ENCODE measurements at regions not wholly inside any gene's neighbourhood (a gene's known extent, or its start where the extent isn't known, plus 50 kb on each side); places are given as distances from the start of the nearest gene placed in this dataset.

GRCh38 chr1:172966844-172967540 is 83.7 kb downstream of the TNFSF18 start:
- no peak for FAIRE-seq
- no peak for DNase-seq (ENCODE audit: extremely low spot score, insufficient read length, low read depth)

- DNase-seq (ENCODE audit: extremely low spot score, insufficient read length, low read depth) (no peak), FAIRE-seq (no peak)
Observed at GRCh38 chr1:172967936-172968335, 82.8 kb downstream of the TNFSF18 start.

- DNase-seq (ENCODE audit: extremely low spot score, insufficient read length, low read depth) (no peak), FAIRE-seq (no peak)
Observed at GRCh38 chr1:172969611-172970010, 81.1 kb downstream of the TNFSF18 start.

- DNase-seq (ENCODE audit: extremely low spot score, insufficient read length, low read depth) (no peak), FAIRE-seq (no peak)
Observed at GRCh38 chr1:172970186-172970585, 80.6 kb downstream of the TNFSF18 start.

- DNase-seq (ENCODE audit: extremely low spot score, insufficient read length, low read depth) (no peak), FAIRE-seq (no peak)
Observed at GRCh38 chr1:172971241-172971640, 79.5 kb downstream of the TNFSF18 start.

- DNase-seq (ENCODE audit: extremely low spot score, insufficient read length, low read depth) (no peak), FAIRE-seq (no peak)
Observed at GRCh38 chr1:172972258-172972657, 78.5 kb downstream of the TNFSF18 start.

- FAIRE-seq (no peak), DNase-seq (ENCODE audit: extremely low spot score, insufficient read length, low read depth) (no peak)
Observed at GRCh38 chr1:172973424-172973823, 77.3 kb downstream of the TNFSF18 start.

- FAIRE-seq (no peak), DNase-seq (ENCODE audit: extremely low spot score, insufficient read length, low read depth) (no peak)
Observed at GRCh38 chr1:172976222-172977041, 74.3 kb downstream of the TNFSF18 start.

GRCh38 chr1:172977296-172978017 is 73.3 kb downstream of the TNFSF18 start:
- FAIRE-seq (peak; percentile 75), DNase-seq (ENCODE audit: extremely low spot score, insufficient read length, low read depth) (no peak)

GRCh38 chr1:172978595-172978994 is 72.1 kb downstream of the TNFSF18 start:
- DNase-seq (ENCODE audit: extremely low spot score, insufficient read length, low read depth): no peak
- FAIRE-seq: no peak

GRCh38 chr1:172979828-172980227 is 70.9 kb downstream of the TNFSF18 start:
- FAIRE-seq: no peak

GRCh38 chr1:172980456-172980855 is 70.3 kb downstream of the TNFSF18 start:
- DNase-seq (ENCODE audit: extremely low spot score, insufficient read length, low read depth): no peak
- no peak for FAIRE-seq

More at GRCh38 chr1:172979828-172980227, 70.9 kb downstream of the TNFSF18 start:
- DNase-seq (ENCODE audit: extremely low spot score, insufficient read length, low read depth): no peak

GRCh38 chr1:172980971-172981370 is 69.8 kb downstream of the TNFSF18 start:
- no peak for FAIRE-seq
- no peak for DNase-seq (ENCODE audit: extremely low spot score, insufficient read length, low read depth)
